ENCODE measurements at regions not wholly inside any gene's neighbourhood (a gene's known extent, or its start where the extent isn't known, plus 50 kb on each side); places are given as distances from the start of the nearest gene placed in this dataset.

DNA sequence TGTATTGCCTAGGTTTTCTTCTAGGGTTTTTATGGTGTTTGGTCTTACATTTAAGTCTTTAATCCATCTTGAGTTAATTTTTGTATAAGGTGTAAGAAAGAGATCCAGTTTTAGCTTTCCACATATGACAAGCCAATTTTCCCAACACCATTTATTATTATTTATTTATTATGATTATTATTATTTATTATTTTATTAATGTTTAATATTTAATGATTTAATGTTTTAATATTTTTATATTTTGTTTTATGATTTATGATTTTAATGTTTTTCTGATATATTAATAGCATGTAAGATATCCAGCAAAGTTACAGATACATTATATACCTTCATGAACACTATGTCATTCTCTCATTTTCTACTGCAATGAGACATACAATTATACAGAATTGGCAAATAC lies 1082.0 kb downstream of the DSC3 start:
- H3K4me2 ChIP-seq, result no peak overlapping the region
- no peaks in the 10 kb centered on the region; the same call in 1 of the 2 replicates for H3K36me3 ChIP-seq (ENCODE audit: insufficient read depth)
- no peaks in the 10 kb centered on the region for H3K4me1 ChIP-seq (ENCODE audit: low read depth, poor library complexity, severe bottlenecking)
- no peaks in the 10 kb centered on the region for H3K27me3 ChIP-seq (ENCODE audit: insufficient read depth, low read depth)
- TF ChIP-seq, protein P1, sequence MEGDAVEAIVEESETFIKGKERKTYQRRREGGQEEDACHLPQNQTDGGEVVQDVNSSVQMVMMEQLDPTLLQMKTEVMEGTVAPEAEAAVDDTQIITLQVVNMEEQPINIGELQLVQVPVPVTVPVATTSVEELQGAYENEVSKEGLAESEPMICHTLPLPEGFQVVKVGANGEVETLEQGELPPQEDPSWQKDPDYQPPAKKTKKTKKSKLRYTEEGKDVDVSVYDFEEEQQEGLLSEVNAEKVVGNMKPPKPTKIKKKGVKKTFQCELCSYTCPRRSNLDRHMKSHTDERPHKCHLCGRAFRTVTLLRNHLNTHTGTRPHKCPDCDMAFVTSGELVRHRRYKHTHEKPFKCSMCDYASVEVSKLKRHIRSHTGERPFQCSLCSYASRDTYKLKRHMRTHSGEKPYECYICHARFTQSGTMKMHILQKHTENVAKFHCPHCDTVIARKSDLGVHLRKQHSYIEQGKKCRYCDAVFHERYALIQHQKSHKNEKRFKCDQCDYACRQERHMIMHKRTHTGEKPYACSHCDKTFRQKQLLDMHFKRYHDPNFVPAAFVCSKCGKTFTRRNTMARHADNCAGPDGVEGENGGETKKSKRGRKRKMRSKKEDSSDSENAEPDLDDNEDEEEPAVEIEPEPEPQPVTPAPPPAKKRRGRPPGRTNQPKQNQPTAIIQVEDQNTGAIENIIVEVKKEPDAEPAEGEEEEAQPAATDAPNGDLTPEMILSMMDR (conservative IDR thresholded peaks at IDR 0.05; ENCODE audit: low read depth, low read length), result no peak
- no peak overlapping the region for H3K27ac ChIP-seq
- H4K20me1 ChIP-seq (ENCODE audit: insufficient read depth), result no peaks in the 10 kb centered on the region
- no peak overlapping the region for H3K4me3 ChIP-seq (IDR thresholded peaks at IDR 0.05; ENCODE audit: insufficient read depth, low read depth, low read length)
- no peaks in the 10 kb centered on the region for H3K79me2 ChIP-seq (ENCODE audit: insufficient read depth, low read depth)
- H2AFZ ChIP-seq (ENCODE audit: low read depth), result no peak overlapping the region
- H3K9ac ChIP-seq, result no peak overlapping the region

DNA sequence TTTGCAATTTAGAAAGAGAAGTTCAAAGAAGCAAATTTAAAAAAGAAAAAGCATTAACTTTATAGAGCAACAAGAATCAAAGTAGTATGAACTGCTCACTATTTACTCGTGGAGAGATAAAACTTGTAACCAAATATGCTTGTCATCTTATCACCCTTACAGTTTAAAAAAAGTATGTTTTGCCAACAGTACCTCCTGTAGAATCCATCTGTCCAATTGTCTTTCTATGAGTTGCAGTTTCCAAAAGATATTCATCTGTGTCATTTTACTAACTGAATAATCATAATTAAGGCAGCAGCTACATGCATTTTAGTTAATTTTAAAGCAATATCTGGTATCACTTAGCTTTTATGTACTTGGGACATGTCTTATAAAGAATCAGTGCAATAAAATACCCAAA lies 1112.3 kb downstream of the DSC3 start:
- H3K27me3 ChIP-seq (ENCODE audit: insufficient read depth, low read depth), result no peaks in the 10 kb centered on the region
- no peak overlapping the region for H3K4me3 ChIP-seq (IDR thresholded peaks at IDR 0.05; ENCODE audit: insufficient read depth, low read depth, low read length)
- TF ChIP-seq, protein P1 (conservative IDR thresholded peaks at IDR 0.05; ENCODE audit: low read depth, low read length), result no peak
- no peaks in the 10 kb centered on the region for H3K4me1 ChIP-seq (ENCODE audit: low read depth, poor library complexity, severe bottlenecking)
- no peaks in the 10 kb centered on the region for H3K79me2 ChIP-seq (ENCODE audit: insufficient read depth, low read depth)
- no peak overlapping the region for H3K27ac ChIP-seq
- H3K36me3 ChIP-seq (ENCODE audit: insufficient read depth), result no peaks in the 10 kb centered on the region
- no peaks in the 10 kb centered on the region for H4K20me1 ChIP-seq (ENCODE audit: insufficient read depth)
- no peak overlapping the region for H3K9ac ChIP-seq
- no peak overlapping the region for H3K4me2 ChIP-seq
- no peak overlapping the region for H2AFZ ChIP-seq (ENCODE audit: low read depth)

DNA sequence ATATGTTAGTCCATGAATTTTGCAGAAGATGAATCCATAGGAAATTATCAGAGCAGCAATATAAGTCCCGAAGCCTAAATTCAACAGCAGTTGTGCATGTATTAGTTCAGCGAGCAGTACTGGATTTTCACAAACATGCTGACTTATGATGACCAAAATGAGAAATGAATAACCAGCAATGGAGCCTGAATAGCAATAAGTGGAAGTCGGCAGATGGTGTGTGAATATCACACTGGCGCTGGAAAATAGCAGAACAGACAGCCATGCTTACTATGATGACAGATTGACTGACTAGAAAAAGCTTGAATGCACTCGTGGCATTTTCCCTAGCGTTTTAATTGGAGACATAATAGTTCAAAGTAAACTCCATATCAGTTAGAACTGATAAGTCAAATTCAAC lies 1114.5 kb downstream of the DSC3 start:
- no peak overlapping the region for H3K27ac ChIP-seq
- H3K9ac ChIP-seq, result no peak overlapping the region
- no peaks in the 10 kb centered on the region for H3K27me3 ChIP-seq (ENCODE audit: insufficient read depth, low read depth)
- H3K4me3 ChIP-seq (IDR thresholded peaks at IDR 0.05; ENCODE audit: insufficient read depth, low read depth, low read length), result no peak overlapping the region
- H3K4me2 ChIP-seq, result no peak overlapping the region
- TF ChIP-seq, protein P1 (conservative IDR thresholded peaks at IDR 0.05; ENCODE audit: low read depth, low read length), result no peak
- no peaks in the 10 kb centered on the region for H3K79me2 ChIP-seq (ENCODE audit: insufficient read depth, low read depth)
- H3K4me1 ChIP-seq (ENCODE audit: low read depth, poor library complexity, severe bottlenecking), result no peaks in the 10 kb centered on the region
- no peaks in the 10 kb centered on the region for H3K36me3 ChIP-seq (ENCODE audit: insufficient read depth)
- no peaks in the 10 kb centered on the region for H4K20me1 ChIP-seq (ENCODE audit: insufficient read depth)
- H2AFZ ChIP-seq (ENCODE audit: low read depth), result no peak overlapping the region

DNA sequence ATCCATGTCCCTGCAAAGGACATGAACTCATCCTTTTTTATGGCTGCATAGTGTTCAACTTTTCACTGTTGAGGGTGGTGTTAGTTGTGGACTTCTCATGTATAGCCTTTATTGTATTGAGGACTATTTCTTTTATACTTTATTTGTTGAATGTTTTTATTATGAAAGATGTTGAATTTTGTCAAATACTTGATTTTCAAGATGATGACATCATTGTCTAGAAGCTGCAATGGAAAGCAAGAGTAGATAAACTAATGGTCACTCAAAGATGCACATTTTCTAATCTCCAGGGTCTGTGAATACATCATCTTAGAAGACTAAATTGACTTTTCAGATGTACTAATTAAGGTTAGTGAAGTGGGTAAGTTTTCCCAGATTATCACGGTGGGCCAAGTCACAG lies 1117.0 kb downstream of the DSC3 start:
- H3K4me1 ChIP-seq (ENCODE audit: low read depth, poor library complexity, severe bottlenecking), result no peaks in the 10 kb centered on the region
- no peak overlapping the region for H3K9ac ChIP-seq
- H3K4me3 ChIP-seq (IDR thresholded peaks at IDR 0.05; ENCODE audit: insufficient read depth, low read depth, low read length), result no peak overlapping the region
- no peak overlapping the region for H3K27ac ChIP-seq
- no peaks in the 10 kb centered on the region for H4K20me1 ChIP-seq (ENCODE audit: insufficient read depth)
- no peaks in the 10 kb centered on the region for H3K27me3 ChIP-seq (ENCODE audit: insufficient read depth, low read depth)
- H3K36me3 ChIP-seq (ENCODE audit: insufficient read depth), result no peaks in the 10 kb centered on the region
- TF ChIP-seq, protein P1 (conservative IDR thresholded peaks at IDR 0.05; ENCODE audit: low read depth, low read length), result no peak
- H3K4me2 ChIP-seq, result no peak overlapping the region
- H3K79me2 ChIP-seq (ENCODE audit: insufficient read depth, low read depth), result no peaks in the 10 kb centered on the region
- no peak overlapping the region for H2AFZ ChIP-seq (ENCODE audit: low read depth)
